HepG2 (cell line): ENCODE measurements at regions not wholly inside any gene's neighbourhood (a gene's known extent, or its start where the extent isn't known, plus 50 kb on each side); places are given as distances from the start of the nearest gene placed in this dataset.

Experiments
- ATAC-seq: fragments of 200-7000 bp; cut with Tn5 transposase; 3 replicates; pipeline ENCODE4 v1.9.1; 2020; ENCODE audit warnings: mild to moderate bottlenecking, moderate library complexity
- BruUV-seq: library from RNA; stranded (reverse); fragments of 400-500 nt; replicated peaks from 2 replicates; lab custom pipeline; 2021; lab: Mats Ljungman, UMichigan
- CTCF ChIA-PET: fragments of 300-600 bp; formaldehyde crosslinking; extraction: SDS; loops from one replicate; lab custom pipeline; 2021; ENCODE audit warnings: low total read pairs, inconsistent platforms, low intra/inter-chr PET ratio; lab: Yijun Ruan, JAX
- POLR2A ChIA-PET: fragments of 350-600 bp; sonication (Branson Sonifier 250); formaldehyde crosslinking; loops from one replicate; lab custom pipeline; 2020; ENCODE audit warnings: antibody characterized with exemption, inconsistent platforms; lab: Yijun Ruan, JAX
- DNase-seq: peaks from one replicate; pipeline ENCODE4 v3.0.0-alpha.2; 2015; ENCODE audit warnings: low spot score
- FAIRE-seq: peaks from 3 replicates; lab custom pipeline; 2011; peaks lifted over from hg19 to GRCh38; lab: Jason Lieb, UNC
- H2AFZ ChIP-seq: one replicate; pipeline ENCODE4 v1.6.1; 2011; ENCODE audit warnings: low read length, inconsistent platforms
- H3K27ac ChIP-seq: fragments of 300-600 bp; 3 replicates; pipeline ENCODE4 v1.8.0; 2011; ENCODE audit warnings: mixed run types, mild to moderate bottlenecking, mixed read lengths, low read length, inconsistent platforms; ENCODE audit not compliant: insufficient read depth; ENCODE audit errors: extremely low read length
- H3K27me3 ChIP-seq, 2 experiments: fragments of 200-600 bp in 1 of 2; 2 replicates in 1 of 2; 3 replicates in 1 of 2; pipeline versions ENCODE4 v1.6.0 to v1.8.0; 2011; ENCODE audit warnings: low read length in 2 of 2, mild to moderate bottlenecking in 2 of 2, moderate library complexity in 2 of 2, inconsistent platforms in 1 of 2; ENCODE audit not compliant: insufficient read depth in 2 of 2, control insufficient read depth in 1 of 2
- H3K36me3 ChIP-seq, 2 experiments: fragments of 200-600 bp in 1 of 2; replicated peaks in 1 of 2; 2 replicates in 1 of 2; 3 replicates in 1 of 2; pipeline versions ENCODE4 v1.5.1 to v1.8.0; 2011; ENCODE audit warnings: low read length in 2 of 2, inconsistent platforms in 1 of 2; ENCODE audit not compliant: insufficient read depth in 2 of 2, control insufficient read depth in 1 of 2
- H3K4me1 ChIP-seq: 2 replicates; pipeline ENCODE4 v1.5.1; 2012; ENCODE audit warnings: low read length, inconsistent platforms; ENCODE audit not compliant: insufficient read depth
- H3K4me2 ChIP-seq: 2 replicates; pipeline ENCODE4 v1.6.0; 2011; ENCODE audit warnings: low read depth, low read length, inconsistent platforms
- H3K4me3 ChIP-seq, 3 experiments: fragments of 200-600 bp in 1 of 3; sonication (generic), shearing (Covaris generic) in 1 of 3; replicated peaks in 1 of 3; 2 replicates each; pipeline ENCODE4 v1.5.1; 2011 to 2016; ENCODE audit warnings: low read length in 3 of 3, inconsistent platforms in 2 of 3, low read depth in 2 of 3, mild to moderate bottlenecking in 2 of 3, control low read depth in 1 of 3, mixed read lengths in 1 of 3; ENCODE audit not compliant: insufficient read depth in 1 of 3
- H3K79me2 ChIP-seq: one replicate; pipeline ENCODE4 v1.6.1; 2011; ENCODE audit warnings: low read length, inconsistent platforms; ENCODE audit not compliant: insufficient read depth
- H3K9ac ChIP-seq: 2 replicates; pipeline ENCODE4 v1.6.0; 2011; ENCODE audit warnings: mild to moderate bottlenecking, low read depth, low read length, inconsistent platforms; ENCODE audit not compliant: insufficient read depth
- H3K9me3 ChIP-seq: 2 replicates; pipeline ENCODE4 v1.5.1; 2012; ENCODE audit warnings: mild to moderate bottlenecking, low read length
- H4K20me1 ChIP-seq: 2 replicates; pipeline ENCODE4 v1.6.0; 2011; ENCODE audit warnings: inconsistent platforms, mild to moderate bottlenecking, low read length, moderate library complexity; ENCODE audit not compliant: insufficient read depth
- ATM ChIP-seq: fragments of 450-650 bp; IDR thresholded peaks from 2 replicates; pipeline ENCODE4 v1.7.1; 2017; ENCODE audit warnings: mild to moderate bottlenecking, borderline replicate concordance
- FOXP1 ChIP-seq, 2 experiments: fragments of 450-650 bp in 1 of 2; IDR thresholded peaks; 2 replicates each; pipeline ENCODE4 v1.6.1; 2017 to 2018; ENCODE audit warnings: antibody characterized with exemption in 1 of 2
- MLLT10 ChIP-seq: sonication (generic); formaldehyde crosslinking; IDR thresholded peaks from 2 replicates; pipeline ENCODE4 v1.4.0; 2020; ENCODE audit warnings: missing genetic modification reagents
- MXI1 ChIP-seq: IDR thresholded peaks from 3 replicates; pipeline ENCODE4 v1.6.1; 2012; ENCODE audit warnings: low read depth, low read length, inconsistent platforms, borderline replicate concordance
- NFATC3 ChIP-seq: sonication (generic); formaldehyde crosslinking; IDR thresholded peaks from 2 replicates; pipeline ENCODE4 v1.5.1; 2020; ENCODE audit warnings: mild to moderate bottlenecking, missing genetic modification reagents
- TOPORS ChIP-seq: sonication (generic); formaldehyde crosslinking; IDR thresholded peaks from 2 replicates; pipeline ENCODE4 v1.8.0; 2023; ENCODE audit warnings: mild to moderate bottlenecking, missing genetic modification reagents
- ZEB1 ChIP-seq: IDR thresholded peaks from 2 replicates; pipeline ENCODE4 v1.6.1; 2012; ENCODE audit warnings: mild to moderate bottlenecking, low read depth, inconsistent platforms; ENCODE audit not compliant: insufficient replicate concordance
- ZNF576 ChIP-seq: sonication (generic); formaldehyde crosslinking; IDR thresholded peaks from 2 replicates; pipeline ENCODE4 v1.4.0; 2020; ENCODE audit warnings: mild to moderate bottlenecking, missing genetic modification reagents
- ZNF704 ChIP-seq: sonication (generic); formaldehyde crosslinking; IDR thresholded peaks from 2 replicates; pipeline ENCODE4 v1.8.1; 2023; ENCODE audit warnings: mild to moderate bottlenecking, inconsistent platforms, moderate library complexity, missing genetic modification reagents, borderline replicate concordance
- WGBS: methylation state at CpG from one replicate; pipeline ENCODE4 v1.1.6; 2017; ENCODE audit warnings: low lambda C conversion rate; 5-methylcytosine and 5-hydroxymethylcytosine counted together
- in situ Hi-C: cut with HindIII; loops from 2 replicates; pipeline ENCODE4 v1.10.0; 2017; ENCODE audit warnings: low pct_unique_long_range_greater_than_20kb; ENCODE audit not compliant: extremely low pct_ligation_motif_present
- intact Hi-C: fragments of 100-400 bp; cut with micrococcal nuclease; formaldehyde crosslinking; loops from one replicate; pipeline ENCODE4 v1.10.0; 2022; ENCODE audit not compliant: unreplicated experiment

GRCh38 chr6:90707246-90707645, 120.4 kb upstream of the MAP3K7 start:
- in situ Hi-C loops: no loop called here
- FAIRE-seq (no peak), ATAC-seq (no peak), DNase-seq (no peak)
- no peak overlapping the region for H3K9ac ChIP-seq
- TF ChIP-seq MLLT10 (CRISPR knock-in tag): no peak
- TF ChIP-seq ZEB1: no peak
- TF ChIP-seq ATM: no peak
- TF ChIP-seq NFATC3 (CRISPR knock-in tag): no peak
- TF ChIP-seq MXI1: no peak
- no peak for TF ChIP-seq TOPORS (CRISPR knock-in tag)
- TF ChIP-seq ZNF704 (CRISPR knock-in tag): no peak
- TF ChIP-seq ZNF576 (CRISPR knock-in tag): no peak
- TF ChIP-seq FOXP1 (IDR thresholded peaks at IDR 0.05): no peak
- TF ChIP-seq FOXP1 (CRISPR knock-in tag; IDR thresholded peaks at IDR 0.05): no peak
- H3K36me3 ChIP-seq: no peaks in the 10 kb centered on the region
- CTCF ChIA-PET: no interaction called here
- no TSS peak for BruUV-seq
- 50% methylated on average over 2 of the region's 2 CpGs for WGBS
- no peaks in the 10 kb centered on the region for H3K79me2 ChIP-seq
- intact Hi-C loops: no loop called here
- no peak overlapping the region for H2AFZ ChIP-seq
- no peaks in the 10 kb centered on the region for H3K9me3 ChIP-seq
- POLR2A ChIA-PET: no interaction called here
- no peaks in the 10 kb centered on the region; a peak in 2 of 5 replicates for H3K27me3 ChIP-seq
- no peak overlapping the region for H3K4me2 ChIP-seq
- H3K27ac ChIP-seq: no peak overlapping the region
- H3K4me3 ChIP-seq: no peak overlapping the region
- H3K4me1 ChIP-seq: no peaks in the 10 kb centered on the region
- H4K20me1 ChIP-seq: no peaks in the 10 kb centered on the region
